NB4 (cell line): ENCODE measurements at regions not wholly inside any gene's neighbourhood (a gene's known extent, or its start where the extent isn't known, plus 50 kb on each side); places are given as distances from the start of the nearest gene placed in this dataset.

Experiments used
- DNase-seq: peaks from one replicate; pipeline ENCODE4 v3.0.0; 2010; ENCODE audit warnings: low read depth
- H3K4me3 ChIP-seq: one replicate; pipeline ENCODE4 v1.5.1; 2011; ENCODE audit warnings: mild to moderate bottlenecking, low read depth, low read length, moderate library complexity
- MYC ChIP-seq: IDR thresholded peaks from 2 replicates; pipeline ENCODE4 v1.6.1; 2011; ENCODE audit warnings: low read depth, low read length
- POLR2A ChIP-seq: IDR thresholded peaks from 2 replicates; pipeline ENCODE4 v1.6.1; 2011; ENCODE audit warnings: mild to moderate bottlenecking; ENCODE audit not compliant: insufficient read length; ENCODE audit errors: extremely low read depth
- TF ChIP-seq, protein P1 (sequence below): IDR thresholded peaks from 2 replicates; pipeline ENCODE4 v1.6.1; 2011; ENCODE audit warnings: low read depth, low read length
- TF ChIP-seq, protein P2 (sequence below): IDR thresholded peaks from one replicate; pipeline ENCODE4 v1.5.1; 2012; ENCODE audit warnings: low read depth, low read length

- TF ChIP-seq, protein P1, sequence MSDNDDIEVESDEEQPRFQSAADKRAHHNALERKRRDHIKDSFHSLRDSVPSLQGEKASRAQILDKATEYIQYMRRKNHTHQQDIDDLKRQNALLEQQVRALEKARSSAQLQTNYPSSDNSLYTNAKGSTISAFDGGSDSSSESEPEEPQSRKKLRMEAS = no peak
- TF ChIP-seq, protein P2, sequence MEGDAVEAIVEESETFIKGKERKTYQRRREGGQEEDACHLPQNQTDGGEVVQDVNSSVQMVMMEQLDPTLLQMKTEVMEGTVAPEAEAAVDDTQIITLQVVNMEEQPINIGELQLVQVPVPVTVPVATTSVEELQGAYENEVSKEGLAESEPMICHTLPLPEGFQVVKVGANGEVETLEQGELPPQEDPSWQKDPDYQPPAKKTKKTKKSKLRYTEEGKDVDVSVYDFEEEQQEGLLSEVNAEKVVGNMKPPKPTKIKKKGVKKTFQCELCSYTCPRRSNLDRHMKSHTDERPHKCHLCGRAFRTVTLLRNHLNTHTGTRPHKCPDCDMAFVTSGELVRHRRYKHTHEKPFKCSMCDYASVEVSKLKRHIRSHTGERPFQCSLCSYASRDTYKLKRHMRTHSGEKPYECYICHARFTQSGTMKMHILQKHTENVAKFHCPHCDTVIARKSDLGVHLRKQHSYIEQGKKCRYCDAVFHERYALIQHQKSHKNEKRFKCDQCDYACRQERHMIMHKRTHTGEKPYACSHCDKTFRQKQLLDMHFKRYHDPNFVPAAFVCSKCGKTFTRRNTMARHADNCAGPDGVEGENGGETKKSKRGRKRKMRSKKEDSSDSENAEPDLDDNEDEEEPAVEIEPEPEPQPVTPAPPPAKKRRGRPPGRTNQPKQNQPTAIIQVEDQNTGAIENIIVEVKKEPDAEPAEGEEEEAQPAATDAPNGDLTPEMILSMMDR = no peak
- no peak for TF ChIP-seq POLR2A
- no peak for TF ChIP-seq MYC
- DNase-seq = no peak
- no peak overlapping the region for H3K4me3 ChIP-seq
Measured at GRCh38 chr3:154955907-154956533, 124.1 kb upstream of the MME start.

GRCh38 chr3:154954757-154955156 is 125.4 kb upstream of the MME start:
- TF ChIP-seq, protein P2 = no peak
- TF ChIP-seq, protein P1 = no peak
- TF ChIP-seq POLR2A (no peak), MYC (no peak)
- peak; percentile 25 for DNase-seq
- no peak overlapping the region for H3K4me3 ChIP-seq

- no peak overlapping the region for H3K4me3 ChIP-seq
- TF ChIP-seq MYC (no peak), POLR2A (no peak)
- TF ChIP-seq, protein P1 = no peak
- TF ChIP-seq, protein P2 = no peak
- DNase-seq = no peak
Measured at GRCh38 chr3:154953538-154953937, 126.6 kb upstream of the MME start.

GRCh38 chr3:154952553-154952952 is 127.6 kb upstream of the MME start:
- no peak overlapping the region for H3K4me3 ChIP-seq
- TF ChIP-seq, protein P1 = no peak
- TF ChIP-seq, protein P2 = no peak
- no peak for TF ChIP-seq POLR2A
- TF ChIP-seq MYC = no peak
- no peak for DNase-seq

- TF ChIP-seq, protein P2 = no peak
- TF ChIP-seq, protein P1 = no peak
- TF ChIP-seq POLR2A = no peak
- TF ChIP-seq MYC = no peak
- H3K4me3 ChIP-seq = no peak overlapping the region
Measured at GRCh38 chr3:154943981-154944380, 136.1 kb upstream of the MME start.

More at GRCh38 chr3:154943981-154944380, 136.1 kb upstream of the MME start:
- DNase-seq = no peak
